GM21423 (cell line): ENCODE measurements at regions not wholly inside any gene's neighbourhood (a gene's known extent, or its start where the extent isn't known, plus 50 kb on each side); places are given as distances from the start of the nearest gene placed in this dataset.

Experiments used
- ATAC-seq: cut with Tn5 transposase; IDR thresholded peaks from one replicate; pipeline ENCODE4 v1.9.1; 2021; ENCODE audit warnings: mild to moderate bottlenecking, moderate library complexity; ENCODE audit not compliant: unreplicated experiment

DNA sequence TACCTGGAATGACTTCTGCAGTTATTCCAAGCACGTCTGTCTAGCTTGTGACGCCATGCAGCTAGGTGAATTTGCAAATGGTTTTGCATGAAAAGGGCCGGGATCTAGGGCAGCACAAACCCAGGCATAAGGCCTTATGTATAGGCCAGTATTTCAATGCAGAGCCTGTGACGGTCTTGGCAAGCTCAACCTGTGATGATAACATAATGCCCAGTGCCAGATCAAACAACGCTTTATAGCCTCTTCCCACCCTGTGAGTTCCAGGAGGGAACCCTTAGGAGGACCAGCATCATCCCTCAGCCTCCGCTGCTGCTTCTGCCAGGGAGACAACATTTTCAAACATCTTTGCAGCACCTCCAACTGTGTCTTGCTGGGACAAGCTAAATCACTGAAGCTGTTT is 390.7 kb downstream of the INHBA start:
- ATAC-seq: no peak

DNA sequence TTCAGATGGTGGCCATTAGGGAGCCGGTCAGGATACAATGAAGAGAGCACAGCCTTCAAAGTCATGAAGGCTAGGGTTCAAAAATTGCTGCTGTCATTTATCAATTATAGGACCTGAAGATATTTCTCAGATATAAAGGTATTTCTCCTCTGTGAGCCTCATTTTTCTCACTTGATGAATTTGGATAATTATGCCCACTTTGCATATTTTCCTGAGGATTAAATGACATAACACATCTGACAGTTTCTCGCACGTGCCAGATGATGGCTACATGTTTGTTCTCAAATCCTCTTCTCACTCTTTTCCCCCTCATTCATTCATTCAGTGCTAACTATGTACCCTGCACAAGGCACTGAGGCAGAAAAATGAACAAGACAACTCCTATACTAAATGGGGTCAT is 391.6 kb downstream of the INHBA start:
- ATAC-seq: no peak

DNA sequence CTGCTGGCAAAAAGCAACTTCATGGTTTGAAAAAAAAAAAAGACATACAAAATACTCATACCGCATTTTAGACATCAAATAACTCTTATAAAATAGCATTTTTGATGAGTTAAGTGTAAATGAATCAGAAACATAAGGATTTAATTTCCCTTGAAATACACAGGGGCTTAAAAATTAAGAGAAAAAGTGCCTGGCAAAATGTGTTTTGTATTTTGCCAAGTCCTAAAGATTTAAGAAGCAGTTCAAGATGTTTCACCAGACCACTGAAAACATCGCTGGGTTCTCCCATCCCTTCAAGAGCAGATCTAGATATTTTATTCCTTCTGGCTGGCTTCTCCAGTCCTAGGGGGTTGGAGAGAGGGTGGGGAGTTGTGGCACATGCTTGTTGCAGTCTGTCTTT is 396.4 kb downstream of the INHBA start:
- ATAC-seq: no peak

DNA sequence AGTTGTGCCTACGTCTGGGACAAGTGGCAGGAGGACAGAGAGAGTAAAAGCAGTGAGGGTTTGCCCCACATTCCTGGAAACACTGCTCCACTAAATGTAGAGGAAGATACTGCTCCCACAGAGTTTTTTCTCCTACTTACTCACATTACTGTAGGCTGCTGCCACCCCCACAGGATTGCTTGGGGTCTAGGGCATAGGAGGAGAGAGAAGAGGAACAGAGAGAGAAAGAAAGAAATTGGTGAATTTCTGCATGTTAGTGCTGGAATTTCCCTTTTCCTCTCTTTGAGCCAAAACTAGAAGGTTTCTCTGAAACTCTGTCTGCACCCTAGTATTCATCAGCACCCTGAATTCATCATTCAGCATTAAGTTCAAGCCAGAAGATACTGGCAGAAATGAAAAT is 397.9 kb downstream of the INHBA start:
- ATAC-seq: no peak

DNA sequence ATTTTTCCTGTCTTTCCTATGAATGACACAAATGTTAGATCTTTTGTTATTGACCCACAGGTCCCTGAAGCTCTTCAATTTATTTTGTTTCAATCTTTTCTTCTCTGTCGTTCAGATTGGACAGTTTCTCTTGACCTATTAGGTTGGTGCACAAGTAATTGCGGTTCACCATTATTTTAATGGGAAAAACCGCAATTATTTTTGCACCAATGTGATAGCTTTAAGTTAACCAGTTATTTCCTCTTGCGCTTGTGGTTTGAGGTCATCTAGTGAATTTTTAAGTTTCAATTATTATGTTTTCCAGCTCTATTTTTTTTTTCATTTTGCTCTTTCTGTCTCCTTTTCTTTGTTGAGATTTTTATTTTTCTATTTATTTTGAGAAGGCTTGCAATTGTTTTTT is 399.2 kb downstream of the INHBA start:
- ATAC-seq: no peak

DNA sequence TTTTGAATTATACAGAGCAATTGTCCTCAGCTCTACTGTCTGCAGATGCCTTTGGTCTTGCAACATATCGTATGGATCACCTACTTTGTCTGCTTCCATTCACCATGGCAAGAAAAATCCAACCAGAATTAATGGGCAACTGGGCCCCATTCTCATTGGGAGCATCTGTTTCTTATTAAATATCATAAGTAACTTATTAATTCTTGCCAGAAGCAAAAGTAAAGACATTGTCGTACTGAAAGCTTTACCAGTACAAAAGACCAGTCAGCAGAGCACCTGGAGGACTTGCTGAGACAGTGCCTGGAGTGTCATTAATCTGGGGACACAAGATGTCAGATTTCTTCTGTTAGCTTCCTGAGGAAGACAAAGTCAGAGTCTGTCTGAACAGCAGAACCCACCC is 404.5 kb downstream of the INHBA start:
- ATAC-seq: no peak

DNA sequence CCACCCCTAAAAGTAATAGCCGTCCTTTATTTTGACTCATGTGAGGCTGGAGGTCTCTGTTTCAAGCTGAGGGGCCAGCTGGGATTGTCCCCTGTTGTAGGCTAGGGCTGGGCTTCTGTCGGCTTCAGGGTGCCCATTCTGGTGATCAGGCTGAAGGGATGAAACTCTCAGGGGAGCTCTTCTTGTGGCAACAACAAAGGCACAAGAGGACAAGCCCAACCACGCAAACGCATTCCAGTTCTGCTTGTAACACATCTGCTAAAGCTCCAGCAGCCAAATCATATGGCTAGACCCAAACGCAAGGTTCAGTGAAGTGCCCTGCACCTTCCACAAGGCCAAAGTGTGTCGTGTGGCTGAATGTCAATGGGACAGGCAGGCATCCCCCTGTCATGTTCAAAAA is 405.7 kb downstream of the INHBA start:
- ATAC-seq: no peak

DNA sequence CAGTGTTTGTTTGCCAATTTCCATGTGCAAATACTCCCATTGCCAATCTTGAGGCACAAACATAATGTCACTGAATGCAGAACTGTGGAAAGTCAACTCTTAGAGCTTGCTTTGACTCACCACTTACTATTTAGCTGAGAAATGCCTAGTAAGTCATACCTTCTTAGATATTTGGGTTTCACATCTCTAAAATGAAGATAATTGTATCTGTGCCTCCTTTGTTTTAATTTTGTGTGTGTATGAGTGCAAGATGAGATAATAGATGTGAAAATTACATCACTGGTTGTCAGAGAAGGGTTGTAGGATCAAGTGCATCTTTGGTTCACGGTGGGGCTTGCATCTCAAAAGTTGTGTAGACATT is 407.5 kb downstream of the INHBA start:
- no peak for ATAC-seq

DNA sequence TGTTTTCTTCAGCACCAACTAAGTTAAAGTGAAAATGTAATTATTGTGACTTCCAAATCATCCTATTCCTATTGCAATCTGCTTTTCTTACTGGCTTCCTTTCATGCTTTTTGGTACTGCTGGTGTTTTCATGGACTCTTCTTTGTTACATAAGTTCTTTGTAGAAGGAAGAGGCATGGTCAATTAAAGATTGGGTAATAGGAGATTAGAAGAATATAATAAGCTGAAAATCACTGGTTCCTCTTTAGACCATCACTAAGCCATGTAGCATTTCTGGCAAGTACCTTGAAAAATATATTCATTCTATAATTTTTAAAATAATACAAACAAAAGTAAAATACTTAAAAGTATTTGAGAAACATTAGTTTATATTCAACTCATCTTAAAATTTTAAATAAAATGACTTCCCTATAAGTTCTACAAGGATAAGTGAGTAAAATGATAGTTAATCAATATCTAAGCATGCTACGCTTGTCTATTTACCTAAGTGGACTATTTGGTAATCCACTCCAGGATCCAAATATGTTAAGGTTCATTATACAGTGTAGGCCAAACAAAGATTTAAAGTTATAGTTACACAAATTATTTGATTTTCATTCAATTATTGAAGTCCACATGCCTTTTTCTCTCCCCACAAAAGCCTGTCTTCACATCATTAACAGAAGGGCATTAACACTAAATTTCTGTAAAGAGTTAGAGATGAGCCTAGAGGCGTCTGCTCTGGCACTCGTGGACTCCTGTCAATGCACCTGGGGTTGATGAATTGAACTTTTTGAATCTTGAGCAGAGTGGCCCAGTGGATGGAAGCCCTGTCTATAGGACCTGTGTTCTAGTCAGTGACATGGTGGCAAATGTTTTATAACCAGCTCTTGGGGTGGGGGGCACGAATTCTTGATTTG is 408.1 kb downstream of the INHBA start:
- ATAC-seq: no peak

DNA sequence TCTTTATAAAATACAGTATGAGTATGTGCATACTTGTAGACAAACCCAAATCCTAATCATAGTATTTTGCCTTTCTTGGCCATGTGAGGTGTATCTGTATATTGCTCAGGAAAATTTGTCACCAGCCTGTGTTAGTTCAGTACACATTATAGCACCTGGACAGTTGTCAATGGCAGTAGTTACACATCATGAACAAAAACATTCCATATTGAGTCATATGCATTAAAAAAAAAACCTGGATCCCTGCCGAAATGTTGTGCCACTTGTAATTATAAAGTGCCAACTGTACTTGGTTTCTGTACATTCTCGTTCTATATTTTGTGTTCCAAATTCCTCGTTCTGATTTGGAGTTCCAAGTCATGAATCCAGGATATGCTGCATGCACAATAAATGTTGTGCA is 410.4 kb downstream of the INHBA start:
- ATAC-seq: no peak

DNA sequence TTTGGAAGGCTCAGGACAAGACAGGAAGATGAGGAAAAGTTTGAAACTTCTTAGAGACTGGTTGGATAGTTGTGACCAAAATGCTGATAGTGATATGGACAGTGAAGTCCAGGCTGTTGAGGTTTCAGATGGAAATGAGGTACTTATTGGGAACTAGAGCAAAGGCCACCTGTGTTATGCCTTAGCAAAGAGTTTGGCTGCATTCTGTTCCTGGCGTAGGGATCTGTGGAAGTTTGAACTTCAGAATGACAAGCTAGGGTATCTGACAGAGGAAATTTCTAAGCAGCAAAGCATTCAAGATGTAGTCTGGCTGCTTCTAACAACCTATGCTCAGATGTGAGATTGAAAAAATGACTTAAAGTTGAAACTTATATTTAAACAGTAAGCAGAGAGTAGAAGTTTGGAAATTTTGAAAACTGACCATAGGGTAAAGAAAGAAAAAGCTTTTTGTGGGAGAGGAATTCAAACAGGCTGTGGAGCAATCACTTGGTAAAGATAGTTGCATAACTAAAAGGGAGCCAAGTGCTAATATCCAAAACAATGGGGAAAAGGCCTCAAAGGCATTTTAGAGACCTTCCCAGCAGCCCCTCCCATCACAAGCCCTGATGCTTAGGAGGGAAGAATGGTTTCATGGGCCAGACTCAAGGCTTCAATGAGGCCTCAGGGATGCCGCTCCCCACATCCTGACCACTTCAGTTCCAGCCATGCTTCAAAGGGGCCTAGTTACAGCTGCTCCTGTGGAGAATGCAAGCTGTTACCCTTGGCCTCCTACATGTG is 415.1 kb downstream of the INHBA start:
- no peak for ATAC-seq

DNA sequence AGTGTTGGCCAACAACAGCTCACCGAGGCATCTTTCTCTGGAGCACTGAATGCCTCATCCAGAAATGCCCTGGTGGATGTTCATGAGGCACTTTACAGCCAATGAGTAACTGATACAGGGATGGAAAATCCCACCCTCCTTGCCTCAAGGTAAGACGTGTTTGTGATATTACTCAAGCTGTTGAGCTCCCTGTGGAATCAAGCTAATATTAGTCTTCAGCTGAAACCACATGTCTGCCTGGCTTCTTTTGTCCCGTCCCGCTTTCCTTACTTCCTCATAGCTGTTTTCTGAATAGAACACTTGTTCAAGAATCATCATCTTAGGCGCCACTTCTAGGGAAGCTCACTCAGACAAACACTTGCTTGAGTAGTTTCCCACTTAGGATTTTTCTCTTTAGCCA is 422.4 kb downstream of the INHBA start:
- no peak for ATAC-seq

DNA sequence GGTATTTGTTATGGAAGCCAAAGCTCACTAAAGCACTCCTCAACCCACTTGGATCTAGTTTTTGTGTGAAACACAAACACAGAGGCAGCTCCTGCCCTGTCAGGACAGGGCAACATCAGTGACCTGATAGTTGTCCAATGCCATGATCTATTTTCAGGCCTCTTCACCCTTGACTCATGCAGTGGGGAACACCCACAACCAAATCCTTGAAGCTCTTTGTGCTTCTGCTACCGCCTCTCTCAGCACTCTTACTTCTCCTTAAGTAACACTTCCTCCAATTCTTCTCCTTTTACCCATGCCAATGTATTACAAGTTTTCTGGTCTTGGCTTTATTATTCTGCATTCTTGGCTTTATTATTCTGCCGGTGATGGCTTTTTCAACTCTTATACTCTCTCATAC is 425.3 kb downstream of the INHBA start:
- ATAC-seq: no peak

DNA sequence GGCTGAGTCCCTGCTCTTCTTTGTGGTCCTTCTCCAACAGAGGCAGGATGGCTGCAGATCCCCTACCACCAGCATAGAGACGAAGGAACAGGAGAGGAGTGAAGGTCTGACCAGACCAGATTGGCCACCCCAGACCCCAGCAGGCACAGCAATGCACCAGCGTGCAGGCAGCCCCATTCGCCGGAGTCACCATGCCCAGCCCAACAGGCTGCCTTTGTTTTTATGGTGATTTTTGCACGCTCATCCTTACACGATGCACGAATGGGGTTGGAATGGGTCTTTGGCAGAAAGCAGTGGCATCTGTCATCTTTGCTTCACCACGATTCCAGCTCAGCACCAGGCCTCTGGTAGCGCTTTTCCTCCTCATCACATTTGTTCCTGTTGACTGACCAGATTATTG is 427.6 kb downstream of the INHBA start:
- ATAC-seq: no peak

DNA sequence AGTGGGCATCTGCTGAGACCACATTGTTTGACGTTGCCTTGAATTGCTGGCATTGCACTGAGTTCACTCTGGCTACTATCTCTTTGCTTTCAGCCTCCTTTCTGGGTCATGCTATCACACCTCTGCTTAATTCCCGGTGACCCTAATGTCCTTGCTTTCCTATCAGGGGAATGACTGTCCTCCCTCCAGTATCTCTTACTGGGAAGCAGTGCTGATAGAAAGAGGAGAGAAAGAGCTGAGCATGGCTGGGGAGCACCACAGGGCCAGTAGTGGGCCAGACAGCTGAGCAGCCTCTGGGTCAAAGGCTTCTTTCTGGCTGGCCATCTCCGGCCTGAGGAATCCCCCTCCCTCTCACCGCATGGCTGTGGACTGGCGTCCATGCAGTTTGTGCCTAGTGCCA is 428.7 kb downstream of the INHBA start:
- ATAC-seq: no peak

DNA sequence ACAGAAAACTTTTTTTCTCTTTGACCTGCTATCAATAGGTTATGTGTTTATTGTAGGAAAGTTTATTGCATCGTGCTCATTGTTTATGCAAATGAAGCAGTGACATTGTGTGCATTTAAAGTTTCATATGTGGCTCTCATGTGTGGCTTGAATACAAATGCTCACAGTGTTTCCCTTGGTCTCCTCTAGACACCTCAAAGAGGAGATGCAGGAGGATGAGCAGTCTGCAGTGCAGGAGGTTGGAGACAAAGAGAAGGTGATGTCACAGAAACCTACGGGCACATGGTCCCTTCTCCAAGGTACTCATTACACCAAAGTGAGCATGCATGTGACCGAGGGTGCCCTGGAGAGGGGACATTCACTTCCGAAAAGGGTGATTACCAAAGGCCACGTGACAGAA is 430.2 kb downstream of the INHBA start:
- ATAC-seq: no peak

DNA sequence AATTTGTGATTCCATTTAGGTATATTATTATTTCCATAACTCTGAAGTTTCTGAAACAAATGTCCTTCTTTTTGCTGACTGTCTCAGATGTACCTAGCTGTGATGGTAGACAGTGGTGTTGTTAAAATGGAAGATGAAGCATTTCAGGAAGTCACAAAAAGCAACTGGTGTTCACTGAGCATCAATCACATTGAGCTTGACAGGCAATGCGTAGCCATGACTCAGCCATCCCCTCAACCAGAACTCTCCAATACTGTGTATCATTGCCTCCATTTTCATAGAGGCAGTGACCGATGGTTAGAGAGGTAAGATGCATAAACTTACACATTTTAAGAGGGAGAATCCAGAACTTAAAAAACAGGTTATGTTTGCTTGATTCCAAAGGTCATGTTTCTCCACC is 434.0 kb downstream of the INHBA start:
- ATAC-seq: no peak

DNA sequence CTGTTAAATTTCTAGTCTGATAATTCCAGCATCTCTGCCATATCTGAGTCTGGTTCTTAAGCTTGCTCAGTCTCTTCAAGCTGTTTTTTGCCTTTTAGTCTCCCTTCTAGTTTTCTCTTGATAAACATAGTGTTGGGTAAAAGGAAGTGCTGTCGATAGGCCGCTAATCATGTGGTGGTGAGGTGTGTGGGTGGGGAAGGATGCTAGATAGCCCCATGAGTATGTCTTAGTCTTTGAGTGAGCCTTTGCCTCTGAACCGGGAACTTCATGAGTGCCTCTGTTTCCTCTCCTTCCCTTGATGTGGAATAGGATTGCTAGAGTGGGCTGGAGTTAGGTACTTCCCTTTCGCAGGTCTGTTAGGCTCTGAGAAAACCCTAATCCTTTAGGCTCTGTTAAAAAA is 441.8 kb downstream of the INHBA start:
- no peak for ATAC-seq

DNA sequence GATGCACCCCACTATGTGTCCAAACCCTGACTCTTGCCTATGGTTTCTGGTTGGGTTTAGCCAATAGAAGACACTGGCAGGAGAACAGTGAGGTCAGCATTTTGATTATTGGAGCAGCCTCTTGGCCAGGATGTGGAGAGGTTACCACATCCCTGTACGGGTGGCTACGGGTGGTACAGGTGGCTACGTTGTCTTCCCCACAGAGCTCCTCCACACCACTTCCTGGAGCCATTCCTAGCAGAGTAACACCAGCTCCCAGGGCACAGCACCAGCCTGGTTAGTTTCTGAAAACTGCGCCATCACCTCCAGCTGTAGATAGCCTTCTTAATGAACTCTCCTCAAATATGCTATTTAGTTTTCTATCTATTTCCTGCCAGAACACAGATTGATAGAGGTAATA is 445.2 kb downstream of the INHBA start:
- ATAC-seq: no peak

DNA sequence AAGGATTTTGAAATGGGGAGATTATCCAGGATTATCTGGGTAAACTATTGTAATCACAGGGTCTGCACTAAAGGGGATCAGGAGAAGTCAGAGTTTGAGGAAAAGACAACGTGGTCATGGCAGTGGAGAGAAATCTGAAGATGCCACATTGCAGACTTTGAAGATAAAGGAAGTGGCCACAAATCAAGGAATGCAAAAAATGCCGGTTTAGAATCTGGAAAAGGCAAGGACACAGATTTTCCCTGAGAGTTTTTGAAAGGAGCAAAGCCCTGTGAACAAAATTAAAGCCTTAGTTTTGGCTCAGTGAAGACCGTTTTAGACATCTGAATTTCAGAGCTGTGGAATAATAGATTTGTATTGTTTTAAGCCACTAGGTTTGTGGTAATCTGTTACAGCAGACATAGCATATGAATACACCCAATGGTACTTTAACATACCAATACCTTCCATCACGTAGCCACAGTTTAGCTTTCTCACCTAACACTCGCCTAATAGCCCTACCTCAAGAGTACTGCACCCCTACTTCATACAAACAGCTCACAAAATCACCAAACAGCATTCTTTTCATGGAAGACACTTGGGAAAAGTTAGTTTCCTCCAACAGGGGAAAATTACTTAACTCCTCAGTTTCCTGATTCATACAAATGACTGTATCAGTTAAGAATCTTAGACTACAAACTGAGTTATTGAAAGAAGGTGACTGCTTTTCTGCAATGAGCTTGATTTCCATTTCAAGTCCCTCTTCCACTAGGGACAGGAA is 446.5 kb downstream of the INHBA start:
- no peak for ATAC-seq

DNA sequence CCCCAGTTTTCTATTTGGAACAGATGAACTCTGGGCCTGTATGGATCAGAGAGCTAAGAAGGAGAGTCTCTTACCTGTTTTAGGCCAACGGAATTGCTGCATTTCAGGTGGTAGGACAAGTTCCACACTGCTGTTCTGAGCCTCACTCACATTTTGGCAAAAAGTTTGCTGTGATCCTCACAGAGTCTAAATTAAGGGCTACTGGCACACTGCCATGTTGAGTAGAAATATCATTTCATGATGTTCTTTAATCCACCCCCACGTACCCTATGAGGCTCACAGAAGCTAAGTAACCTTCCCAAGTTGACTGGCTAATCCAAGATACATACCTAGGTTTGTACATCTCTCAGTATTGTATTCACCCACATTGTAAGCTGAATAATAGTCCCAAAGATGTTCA is 447.2 kb downstream of the INHBA start:
- no peak for ATAC-seq

DNA sequence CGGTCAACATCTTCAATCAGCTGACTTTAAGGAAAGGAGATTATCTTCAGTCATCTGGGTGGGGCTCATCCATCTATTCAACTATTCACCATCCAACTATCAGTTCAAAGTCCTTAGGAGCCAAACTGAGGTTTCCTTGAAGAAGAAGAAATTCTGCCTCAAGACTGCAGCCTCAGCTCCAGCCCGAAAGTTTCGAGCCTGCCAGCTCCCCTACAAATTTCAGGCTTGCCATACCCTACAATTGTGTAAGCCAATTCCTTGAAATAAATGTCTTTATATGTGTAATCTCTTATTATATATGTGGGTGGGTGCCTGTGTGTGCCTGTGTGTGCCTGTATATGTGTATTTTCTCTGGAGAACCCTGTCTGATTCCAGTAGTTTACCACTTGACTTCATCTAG is 447.8 kb downstream of the INHBA start:
- ATAC-seq: no peak
